ENCODE measurements at regions not wholly inside any gene's neighbourhood (a gene's known extent, or its start where the extent isn't known, plus 50 kb on each side); places are given as distances from the start of the nearest gene placed in this dataset.

DNA sequence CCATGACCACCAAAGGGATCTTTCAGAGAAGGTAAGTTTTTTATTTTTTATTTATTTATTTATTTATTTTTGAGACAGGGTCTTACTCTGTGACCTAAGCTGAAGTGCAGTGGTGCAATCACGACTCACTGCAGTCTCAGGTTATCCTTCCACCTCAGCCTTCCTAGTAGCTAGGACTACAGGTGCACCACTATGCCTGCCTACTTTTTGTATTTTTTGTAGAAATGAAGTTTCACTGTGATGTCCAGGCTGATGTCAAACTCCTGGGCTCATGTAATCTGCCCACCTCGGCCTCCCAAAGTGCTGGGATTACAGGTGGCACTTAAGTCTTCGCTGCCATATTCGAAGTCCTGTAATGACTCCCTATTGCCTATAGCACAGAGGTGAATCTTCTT, 342.5 kb downstream of the CYRIA start:
- TF ChIP-seq REST (IDR thresholded peaks at IDR 0.05; ENCODE audit: insufficient read depth in 1 of 2, low read depth in 2 of 2, low read length in 2 of 2) (no peak), POLR2AphosphoS5 (IDR thresholded peaks at IDR 0.05; ENCODE audit: low read depth, low read length) (no peak), SIN3A (IDR thresholded peaks at IDR 0.05; ENCODE audit: borderline replicate concordance, insufficient read depth, low read length) (no peak), TAF1 (IDR thresholded peaks at IDR 0.05; ENCODE audit: borderline replicate concordance, insufficient read depth, low read length) (no peak)
